GM21528 (cell line): ENCODE measurements at regions not wholly inside any gene's neighbourhood (a gene's known extent, or its start where the extent isn't known, plus 50 kb on each side); places are given as distances from the start of the nearest gene placed in this dataset.
"Not testable (repeated sequence)": the region's sequence is repeated elsewhere in the genome, so short reads cannot be mapped to it uniquely, and the experiment has no call there.

Experiments used
- ATAC-seq: cut with Tn5 transposase; IDR thresholded peaks from one replicate; pipeline ENCODE4 v1.9.1; 2021; ENCODE audit warnings: mild to moderate bottlenecking, moderate library complexity; ENCODE audit not compliant: unreplicated experiment, low FRiP score

GRCh38 chr13:107928762-107929161, 286.6 kb downstream of the LIG4 start:
- no peak for ATAC-seq

DNA sequence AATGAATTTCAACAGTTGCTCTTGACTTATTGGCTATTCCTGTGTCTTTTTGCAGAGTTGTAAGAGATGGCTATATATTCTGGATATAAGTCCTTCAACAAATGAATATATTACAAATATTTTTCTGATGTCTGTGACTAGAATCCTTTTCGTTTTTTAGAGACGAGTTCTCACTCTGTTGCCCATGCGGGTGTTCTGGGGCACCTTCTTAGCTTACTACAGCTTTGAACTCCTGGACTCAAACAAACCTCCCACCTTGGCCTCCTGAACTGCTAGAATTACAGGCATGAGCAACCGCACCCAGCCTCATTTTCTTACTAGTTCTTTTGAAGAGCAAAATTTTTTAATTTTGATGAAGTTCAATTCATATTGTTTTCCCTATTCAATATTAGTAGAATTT, 287.8 kb downstream of the LIG4 start:
- no peak for ATAC-seq

- not testable (repeated sequence) for ATAC-seq
Measured at GRCh38 chr13:107926515-107926914, 288.8 kb downstream of the LIG4 start.

DNA sequence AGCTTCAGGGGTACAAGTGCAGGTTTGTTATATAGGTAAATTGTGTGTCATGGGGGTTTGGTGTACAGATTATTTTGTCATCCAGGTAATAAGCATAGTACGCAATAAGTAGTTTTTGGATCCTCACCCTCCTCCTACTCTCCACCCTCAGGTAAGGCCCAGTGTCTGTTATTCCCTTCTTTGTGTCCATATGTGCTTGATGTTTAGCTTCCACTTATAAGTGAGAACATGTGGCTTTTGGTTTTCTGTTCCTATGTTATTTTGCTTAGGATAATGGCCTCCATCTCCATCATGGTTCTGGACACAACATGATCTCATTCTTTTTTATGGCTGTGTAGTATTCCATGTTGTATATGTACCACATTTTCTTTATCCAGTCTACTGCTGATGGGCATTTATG, 298.4 kb downstream of the LIG4 start:
- ATAC-seq, result not testable (repeated sequence)

- no peak for ATAC-seq
Measured at GRCh38 chr13:107912745-107913144, 302.6 kb downstream of the LIG4 start.

DNA sequence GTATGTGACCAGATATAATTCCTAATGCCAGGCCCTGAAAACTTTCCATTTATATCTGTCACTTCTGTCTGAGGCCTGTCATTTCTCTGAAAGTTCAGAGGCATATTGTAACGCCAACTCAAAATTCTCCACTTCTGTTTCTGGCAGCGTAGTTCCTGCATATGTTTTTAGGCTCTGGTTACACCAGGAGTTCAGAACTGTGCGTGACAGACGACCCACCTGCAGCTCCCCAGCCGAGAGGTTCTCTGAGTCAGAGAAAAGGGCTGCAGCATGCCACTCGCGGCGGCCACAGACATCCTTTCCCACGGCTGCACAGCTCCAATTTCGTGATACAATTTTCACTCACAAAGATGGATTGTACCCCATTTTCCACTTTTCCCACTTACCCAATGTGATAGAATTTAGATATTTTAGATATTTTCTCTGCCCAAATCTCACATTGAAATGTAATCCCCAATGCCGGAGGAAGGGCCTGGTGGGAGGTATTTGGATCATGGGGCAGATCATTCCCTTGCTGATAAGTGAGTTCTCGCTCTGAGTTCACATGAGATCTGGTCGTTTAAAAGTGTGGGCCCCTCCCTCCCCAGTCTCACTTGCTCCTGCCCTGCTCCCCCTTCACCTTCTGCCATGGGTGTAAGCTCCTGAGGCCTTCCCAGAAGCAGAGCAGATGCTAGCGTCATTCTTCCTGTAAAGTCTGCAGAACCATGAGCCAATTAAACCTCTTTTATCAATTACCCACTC, 308.1 kb downstream of the LIG4 start:
- no peak for ATAC-seq

DNA sequence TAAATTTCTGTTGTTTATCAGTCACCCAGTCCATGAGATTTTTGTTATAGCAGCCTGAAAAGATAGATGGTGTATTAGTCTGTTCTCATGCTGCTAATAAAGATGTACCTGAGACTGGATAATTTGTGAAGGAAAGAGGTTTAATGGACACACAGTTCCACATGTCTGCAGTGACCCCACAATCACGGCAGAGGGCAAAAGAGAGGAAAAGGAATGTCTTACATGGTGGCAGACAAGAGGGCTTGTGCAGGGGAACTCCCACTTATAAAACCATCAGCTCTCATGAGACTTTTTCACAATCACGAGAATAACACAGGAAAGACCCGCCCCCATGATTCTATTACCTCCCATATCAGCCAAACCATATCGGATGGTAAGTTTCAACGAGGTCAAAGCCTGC, 309.2 kb downstream of the LIG4 start:
- ATAC-seq, result no peak

GRCh38 chr13:107901996-107902562, 313.3 kb downstream of the LIG4 start:
- ATAC-seq, result no peak

- no peak for ATAC-seq
Measured at GRCh38 chr13:107901230-107901629, 314.1 kb downstream of the LIG4 start.

GRCh38 chr13:107900775-107901174, 314.6 kb downstream of the LIG4 start:
- ATAC-seq, result no peak

GRCh38 chr13:107886118-107886517, 329.2 kb downstream of the LIG4 start:
- ATAC-seq, result no peak

GRCh38 chr13:107884564-107884963, 330.8 kb downstream of the LIG4 start:
- no peak for ATAC-seq

DNA sequence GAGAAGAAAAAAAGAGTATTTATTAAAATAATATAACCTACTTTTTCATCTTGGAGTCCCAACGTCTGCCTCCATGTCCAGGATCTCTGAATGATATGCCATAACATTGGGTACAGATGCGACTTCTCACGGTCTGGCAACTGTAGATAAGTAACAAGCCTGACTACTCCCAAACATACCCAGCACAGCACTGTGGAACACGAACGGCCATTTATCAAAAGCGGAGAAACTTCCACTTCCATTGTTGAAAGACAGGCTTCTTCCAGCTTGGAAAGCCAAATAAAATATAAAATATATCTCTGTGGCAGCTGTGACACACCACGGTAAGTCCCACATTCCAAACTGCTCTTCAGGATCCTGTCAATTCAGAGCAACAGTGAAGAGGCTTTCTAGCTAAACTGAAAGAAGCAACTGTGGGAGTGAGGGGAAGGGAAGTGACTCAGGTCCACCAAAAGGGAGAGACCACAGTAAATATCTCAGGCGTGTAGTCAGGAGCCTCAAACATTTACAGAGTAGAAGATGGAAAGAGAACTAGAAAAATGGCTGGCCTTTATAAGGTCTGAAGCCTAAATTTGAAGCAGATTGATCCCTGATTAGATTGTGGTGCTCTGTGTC, 331.7 kb downstream of the LIG4 start:
- ATAC-seq, result no peak

DNA sequence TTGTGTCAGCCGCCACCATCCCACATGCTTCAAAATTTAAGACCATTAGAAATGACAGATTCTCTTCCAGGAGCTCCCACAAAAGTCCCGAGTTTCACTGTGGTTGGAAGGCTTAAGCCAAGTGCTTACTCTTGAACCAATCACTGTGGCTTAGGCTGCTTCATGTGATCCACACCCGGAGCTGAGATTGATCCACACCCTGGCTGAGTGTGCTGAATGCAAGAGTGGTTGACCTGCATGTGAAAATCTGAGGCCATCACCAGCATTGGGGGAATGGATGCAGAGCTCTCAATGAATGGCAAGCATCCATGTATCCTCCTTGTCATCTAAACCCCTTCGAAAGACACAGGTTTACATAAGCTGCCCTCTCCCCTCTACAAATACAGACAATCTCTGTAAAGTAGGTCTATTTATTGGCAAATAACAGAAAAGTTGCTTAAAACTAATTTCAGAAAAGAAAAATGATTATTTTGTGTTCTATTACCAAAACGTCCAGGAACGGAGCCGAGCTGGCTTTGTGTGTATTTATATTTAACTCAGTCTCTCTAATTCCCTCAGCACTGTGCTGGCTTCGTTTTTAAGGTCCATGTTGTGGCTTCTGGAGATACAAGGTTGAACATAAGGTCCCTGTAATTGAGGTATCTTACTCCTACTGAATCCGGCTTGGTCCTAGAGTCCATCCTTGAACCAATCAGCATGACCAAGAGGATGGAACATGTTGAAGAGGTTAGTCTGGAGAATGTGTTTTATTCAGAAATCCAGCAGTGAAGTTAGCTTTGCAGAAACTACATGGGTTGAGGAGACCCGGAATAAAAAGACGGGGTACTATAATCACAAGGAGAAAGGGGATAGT, 332.4 kb downstream of the LIG4 start:
- ATAC-seq, result no peak

GRCh38 chr13:107881362-107881761, 334.0 kb downstream of the LIG4 start:
- no peak for ATAC-seq

DNA sequence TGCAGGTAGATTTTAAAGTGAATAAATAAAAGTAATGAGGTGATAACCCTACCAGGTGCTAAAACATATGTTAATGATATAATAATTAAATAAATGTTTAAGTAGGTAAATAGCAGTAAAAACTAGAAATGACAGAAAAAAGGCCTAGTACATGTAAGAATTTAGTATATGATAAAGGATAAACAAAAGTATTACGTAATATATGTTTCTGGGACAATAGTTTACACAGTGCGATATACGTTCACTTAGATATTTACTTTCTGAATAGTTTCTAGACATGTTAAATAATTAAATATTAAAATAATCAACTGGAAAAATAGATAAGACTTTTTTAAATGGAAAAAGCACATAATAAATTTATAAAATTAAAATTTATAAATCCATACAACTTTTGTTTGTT, 340.9 kb downstream of the LIG4 start:
- ATAC-seq, result no peak

- ATAC-seq, result no peak
Measured at GRCh38 chr13:107873926-107874325, 341.4 kb downstream of the LIG4 start.

GRCh38 chr13:107870400-107870799, 344.9 kb downstream of the LIG4 start:
- no peak for ATAC-seq

- no peak for ATAC-seq
Measured at GRCh38 chr13:107867701-107868661, 347.4 kb downstream of the LIG4 start.
